ENCODE measurements at regions not wholly inside any gene's neighbourhood (a gene's known extent, or its start where the extent isn't known, plus 50 kb on each side); places are given as distances from the start of the nearest gene placed in this dataset.

- H3K4me1 Mint-ChIP-seq: peaks cover 8% of the 10 kb centered on the region
- H3K4me3 Mint-ChIP-seq: no peak overlapping the region
- H3K27ac Mint-ChIP-seq: no peak overlapping the region
- H3K36me3 Mint-ChIP-seq: no peaks in the 10 kb centered on the region
- ATAC-seq: no peak
- H3K9me3 Mint-ChIP-seq: no peaks in the 10 kb centered on the region
- no peak for DNase-seq (ENCODE audit: low spot score in 2 of 2)
Observed at GRCh38 chr3:184659797-184660301, 52.0 kb downstream of the MAGEF1 start.

GRCh38 chr3:184658223-184658928 lies 53.5 kb downstream of the MAGEF1 start:
- Mint-ChIP-seq H3K9me3 (no peaks in the 10 kb centered on the region), H3K4me3 (no peak overlapping the region), H3K4me1 (peaks cover 8% of the 10 kb centered on the region), H3K27ac (no peak overlapping the region), H3K36me3 (no peaks in the 10 kb centered on the region)
- no peak for ATAC-seq
- no peak for DNase-seq (ENCODE audit: low spot score in 2 of 2)

GRCh38 chr3:184656829-184657681 lies 54.8 kb downstream of the MAGEF1 start:
- DNase-seq (ENCODE audit: low spot score in 2 of 2) (peak; percentile 7 to 58), ATAC-seq (peak; percentile 93)
- peaks cover 8% of the 10 kb centered on the region for H3K4me1 Mint-ChIP-seq
- no peaks in the 10 kb centered on the region for H3K36me3 Mint-ChIP-seq
- H3K9me3 Mint-ChIP-seq: no peaks in the 10 kb centered on the region
- peak overlapping the region; percentile 8 for H3K4me3 Mint-ChIP-seq
- H3K27ac Mint-ChIP-seq: no peak overlapping the region

- Mint-ChIP-seq H3K27ac (no peak overlapping the region), H3K4me3 (no peak overlapping the region), H3K9me3 (no peaks in the 10 kb centered on the region), H3K4me1 (peaks cover 8% of the 10 kb centered on the region), H3K36me3 (no peaks in the 10 kb centered on the region)
- ATAC-seq (no peak), DNase-seq (ENCODE audit: low spot score in 2 of 2) (no peak)
Observed at GRCh38 chr3:184656458-184656828, 55.4 kb downstream of the MAGEF1 start.

DNA sequence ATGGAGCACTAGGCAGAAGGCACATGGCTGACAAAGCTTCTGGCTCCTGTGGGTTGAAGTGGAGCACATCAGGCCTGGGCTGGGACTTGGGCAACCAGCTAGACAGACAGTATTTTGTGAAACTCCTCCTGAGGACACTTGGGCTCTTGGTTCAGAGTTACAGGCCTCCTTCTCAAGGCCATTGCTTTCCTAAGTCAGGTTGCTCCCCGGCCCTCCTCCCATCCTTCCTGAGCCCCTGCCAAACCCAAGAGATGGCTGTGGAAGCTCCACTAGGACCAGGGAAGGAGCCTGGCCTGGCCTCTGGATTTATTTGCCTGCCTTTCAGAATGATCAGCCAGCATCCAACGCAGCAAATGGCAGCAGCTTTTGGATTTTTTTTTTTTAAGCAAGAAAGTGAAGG lies 56.3 kb downstream of the MAGEF1 start:
- DNase-seq (ENCODE audit: low spot score in 2 of 2) (no peak), ATAC-seq (no peak)
- Mint-ChIP-seq H3K9me3 (no peaks in the 10 kb centered on the region), H3K4me1 (peaks cover 8% of the 10 kb centered on the region), H3K4me3 (no peak overlapping the region), H3K27ac (no peak overlapping the region), H3K36me3 (no peaks in the 10 kb centered on the region)

DNA sequence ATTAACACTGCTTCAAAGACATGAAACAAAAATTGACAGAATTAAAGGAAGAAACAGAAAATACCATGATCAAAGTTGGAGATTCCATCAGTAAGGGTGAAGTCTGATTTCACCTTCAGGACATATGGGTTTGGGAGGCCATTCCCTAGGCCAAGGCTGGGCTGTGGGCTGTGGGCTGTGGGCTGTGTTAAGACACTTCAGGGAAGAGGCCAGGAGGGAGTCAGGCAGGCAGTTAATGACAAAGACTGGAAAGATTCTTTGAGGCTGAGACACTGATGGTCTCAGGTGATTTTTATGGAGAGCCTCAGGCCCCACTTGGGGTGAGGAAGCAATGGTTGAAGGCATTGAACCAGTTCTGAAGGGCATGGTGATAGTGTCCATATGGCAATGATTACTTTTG lies 57.5 kb downstream of the MAGEF1 start:
- Mint-ChIP-seq H3K36me3 (no peaks in the 10 kb centered on the region), H3K27ac (no peak overlapping the region), H3K4me3 (no peak overlapping the region), H3K9me3 (no peaks in the 10 kb centered on the region), H3K4me1 (peaks cover 8% of the 10 kb centered on the region)
- ATAC-seq: no peak
- DNase-seq (ENCODE audit: low spot score in 2 of 2): no peak

- peaks cover 6% of the 10 kb centered on the region for H3K4me1 Mint-ChIP-seq
- no peaks in the 10 kb centered on the region for H3K9me3 Mint-ChIP-seq
- H3K36me3 Mint-ChIP-seq: no peaks in the 10 kb centered on the region
- H3K4me3 Mint-ChIP-seq: no peak overlapping the region
- DNase-seq (ENCODE audit: low spot score in 2 of 2) (no peak), ATAC-seq (no peak)
- no peak overlapping the region for H3K27ac Mint-ChIP-seq
Observed at GRCh38 chr3:184652465-184652864, 59.4 kb downstream of the MAGEF1 start.

DNA sequence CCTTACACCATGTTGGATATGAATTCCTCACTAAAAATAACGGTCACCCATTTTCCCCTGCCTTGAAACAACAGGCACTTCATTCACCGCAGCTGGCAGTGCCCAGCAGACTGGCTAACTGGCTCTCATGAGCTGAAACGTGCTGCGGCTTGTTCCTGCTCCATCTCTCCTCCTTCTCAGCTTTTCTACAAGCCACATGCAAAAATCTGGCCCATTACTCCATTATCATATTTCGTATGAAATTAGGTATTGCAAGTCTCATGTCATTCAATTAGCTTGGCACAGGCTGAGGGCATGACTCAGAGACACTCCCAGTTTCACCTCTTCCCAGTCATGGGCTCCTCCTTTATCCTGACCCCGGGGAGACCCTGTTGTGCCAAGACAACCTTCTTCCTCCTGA lies 60.0 kb downstream of the MAGEF1 start:
- Mint-ChIP-seq H3K4me1 (peaks cover under 1% of the 10 kb centered on the region), H3K4me3 (no peak overlapping the region), H3K9me3 (no peaks in the 10 kb centered on the region), H3K27ac (no peak overlapping the region), H3K36me3 (no peaks in the 10 kb centered on the region)
- DNase-seq (ENCODE audit: low spot score in 2 of 2) (no peak), ATAC-seq (no peak)

- Mint-ChIP-seq H3K27ac (no peak overlapping the region), H3K36me3 (no peaks in the 10 kb centered on the region), H3K9me3 (no peaks in the 10 kb centered on the region), H3K4me3 (no peak overlapping the region), H3K4me1 (no peaks in the 10 kb centered on the region)
- ATAC-seq (no peak), DNase-seq (ENCODE audit: low spot score in 2 of 2) (no peak)
Observed at GRCh38 chr3:184648636-184649035, 63.2 kb downstream of the MAGEF1 start.

DNA sequence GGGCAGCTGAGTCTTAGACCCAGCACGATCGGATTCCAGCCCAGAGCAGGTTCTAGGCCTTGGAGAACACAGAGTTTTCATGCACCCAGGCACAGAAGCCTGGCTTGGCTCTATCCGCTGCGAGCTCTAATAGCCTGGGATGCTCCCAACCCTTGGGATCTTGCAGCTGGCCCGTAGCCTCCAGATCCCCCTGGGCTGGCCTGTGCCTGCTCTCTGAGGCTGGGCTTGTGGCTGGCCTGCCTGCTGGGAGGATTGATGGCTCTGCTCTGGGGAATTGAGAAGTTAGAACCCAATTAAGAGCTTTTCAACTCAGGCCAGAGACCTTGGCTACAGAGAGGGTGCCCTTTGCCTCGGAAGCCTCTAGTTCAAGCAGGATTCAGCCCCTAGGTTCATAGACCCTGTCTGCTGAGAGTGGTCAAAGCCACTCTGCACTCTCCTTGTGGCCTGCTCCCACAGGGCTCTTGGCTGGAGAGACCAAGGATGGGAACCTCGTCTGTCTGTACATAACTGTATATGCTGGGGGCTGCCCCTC lies 64.4 kb downstream of the MAGEF1 start:
- no peaks in the 10 kb centered on the region for H3K9me3 Mint-ChIP-seq
- no peaks in the 10 kb centered on the region for H3K4me1 Mint-ChIP-seq
- H3K4me3 Mint-ChIP-seq: no peak overlapping the region
- DNase-seq (ENCODE audit: low spot score in 2 of 2): no peak
- no peaks in the 10 kb centered on the region for H3K36me3 Mint-ChIP-seq
- no peak overlapping the region for H3K27ac Mint-ChIP-seq
- ATAC-seq: no peak

DNA sequence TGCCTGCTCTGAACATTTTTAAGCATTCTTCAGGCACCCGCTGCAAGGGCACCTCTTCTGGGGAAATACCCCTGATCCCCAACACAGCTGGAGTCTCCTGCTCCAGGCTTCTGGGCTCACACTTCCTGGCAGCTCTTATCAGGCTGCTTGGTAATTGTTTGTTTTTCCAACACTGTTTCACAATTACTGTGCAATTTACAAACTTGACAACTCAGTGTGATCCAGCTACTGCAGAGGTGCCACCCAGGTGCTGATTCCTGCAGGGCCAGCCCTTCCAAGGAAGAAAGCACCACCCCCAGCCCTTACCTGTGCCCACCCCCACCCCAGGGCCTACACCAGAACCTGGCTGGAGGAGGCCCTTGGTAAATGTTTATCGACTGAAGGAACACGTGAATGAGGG lies 66.5 kb downstream of the MAGEF1 start:
- Mint-ChIP-seq H3K4me1 (no peaks in the 10 kb centered on the region), H3K36me3 (no peaks in the 10 kb centered on the region), H3K27ac (no peak overlapping the region), H3K4me3 (no peak overlapping the region), H3K9me3 (no peaks in the 10 kb centered on the region)
- ATAC-seq: no peak
- DNase-seq (ENCODE audit: low spot score in 2 of 2): no peak

DNA sequence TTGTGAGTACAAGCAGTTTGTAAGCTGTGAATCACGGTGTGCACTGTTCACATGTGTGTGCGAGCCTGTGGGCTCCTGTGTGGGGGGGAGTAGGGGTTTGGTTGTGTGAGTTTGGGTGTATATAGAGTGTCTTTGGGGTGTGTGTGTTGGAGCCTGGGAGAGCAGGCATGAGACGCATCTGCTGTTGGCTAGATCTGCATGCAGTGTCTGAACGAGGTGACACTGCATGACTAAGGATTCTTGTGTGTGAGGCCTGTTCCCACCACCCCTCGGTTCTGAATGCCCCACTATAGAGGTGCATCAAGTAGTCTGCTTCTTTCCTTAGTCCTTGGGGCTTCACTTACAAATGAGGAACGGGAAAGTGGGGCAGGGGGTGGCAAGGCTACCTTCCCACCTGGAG lies 68.4 kb downstream of the MAGEF1 start:
- no peaks in the 10 kb centered on the region for H3K4me1 Mint-ChIP-seq
- H3K9me3 Mint-ChIP-seq: no peaks in the 10 kb centered on the region
- DNase-seq (ENCODE audit: low spot score in 2 of 2) (no peak), ATAC-seq (no peak)
- H3K27ac Mint-ChIP-seq: no peak overlapping the region
- H3K36me3 Mint-ChIP-seq: no peaks in the 10 kb centered on the region
- no peak overlapping the region for H3K4me3 Mint-ChIP-seq

GRCh38 chr3:184642631-184643285 lies 69.1 kb downstream of the MAGEF1 start:
- no peaks in the 10 kb centered on the region for H3K36me3 Mint-ChIP-seq
- no peaks in the 10 kb centered on the region for H3K4me1 Mint-ChIP-seq
- H3K4me3 Mint-ChIP-seq: no peak overlapping the region
- no peak overlapping the region for H3K27ac Mint-ChIP-seq
- H3K9me3 Mint-ChIP-seq: no peaks in the 10 kb centered on the region
- ATAC-seq (no peak), DNase-seq (ENCODE audit: low spot score in 2 of 2) (no peak)

GRCh38 chr3:184641430-184641829 lies 70.4 kb downstream of the MAGEF1 start:
- DNase-seq (ENCODE audit: low spot score in 2 of 2): no peak
- Mint-ChIP-seq H3K9me3 (no peaks in the 10 kb centered on the region), H3K27ac (no peak overlapping the region), H3K4me3 (no peak overlapping the region), H3K4me1 (no peaks in the 10 kb centered on the region), H3K36me3 (no peaks in the 10 kb centered on the region)
- ATAC-seq: no peak

DNA sequence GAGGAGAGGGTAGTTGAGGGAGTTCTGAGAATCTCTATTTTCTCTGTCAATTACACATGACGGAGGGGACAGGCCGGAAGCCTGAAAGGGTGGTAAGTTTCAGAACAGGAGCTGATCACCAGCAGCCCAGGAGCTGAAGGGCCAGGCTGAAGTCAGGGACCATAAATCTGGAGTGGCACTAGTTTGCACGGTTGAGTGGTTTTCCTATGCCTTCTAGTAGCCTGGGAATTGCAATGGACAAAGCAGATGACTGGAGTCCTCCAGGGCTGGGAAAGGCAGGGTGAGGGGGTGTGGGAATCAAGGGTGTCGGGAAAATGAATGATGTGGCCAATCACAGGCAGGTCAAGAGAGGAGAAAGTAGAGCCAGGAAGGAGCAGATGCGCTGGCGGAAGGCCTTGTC lies 72.5 kb downstream of the MAGEF1 start:
- Mint-ChIP-seq H3K4me3 (no peak overlapping the region), H3K27ac (no peak overlapping the region), H3K4me1 (peaks cover 7% of the 10 kb centered on the region), H3K9me3 (no peaks in the 10 kb centered on the region), H3K36me3 (no peaks in the 10 kb centered on the region)
- no peak for ATAC-seq
- no peak for DNase-seq (ENCODE audit: low spot score in 2 of 2)
